H9 (cell line): ENCODE measurements at regions not wholly inside any gene's neighbourhood (a gene's known extent, or its start where the extent isn't known, plus 50 kb on each side); places are given as distances from the start of the nearest gene placed in this dataset.

Experiments used
- DNase-seq: peaks from one replicate; pipeline ENCODE4 v3.0.0-alpha.2; 2017
- H2AFZ ChIP-seq: one replicate; pipeline ENCODE4 v1.6.1; 2013; ENCODE audit warnings: mild to moderate bottlenecking, low read length, control low read depth, moderate library complexity
- H2AK5ac ChIP-seq: 2 replicates; pipeline ENCODE4 v1.6.1; 2013; ENCODE audit warnings: low read length, control low read depth, mixed read lengths; ENCODE audit not compliant: insufficient read length
- H2BK120ac ChIP-seq: one replicate; pipeline ENCODE4 v1.6.1; 2013; ENCODE audit warnings: low read depth, mild to moderate bottlenecking, low read length, control low read depth, inconsistent platforms; ENCODE audit not compliant: poor library complexity, severe bottlenecking
- H2BK12ac ChIP-seq: 2 replicates; pipeline ENCODE4 v1.6.1; 2013; ENCODE audit warnings: low read length, control low read depth, mixed read lengths, low read depth; ENCODE audit not compliant: insufficient read length
- H2BK15ac ChIP-seq: 2 replicates; pipeline ENCODE4 v1.6.1; 2013; ENCODE audit warnings: low read depth, low read length, control low read depth
- H2BK20ac ChIP-seq: one replicate; pipeline ENCODE4 v1.6.1; 2013; ENCODE audit warnings: low read depth, mild to moderate bottlenecking, low read length, control low read depth, inconsistent platforms; ENCODE audit not compliant: poor library complexity, severe bottlenecking
- H2BK5ac ChIP-seq: 2 replicates; pipeline ENCODE4 v1.6.1; 2013; ENCODE audit warnings: low read length, control low read depth, mixed read lengths; ENCODE audit not compliant: insufficient read length
- H3K14ac ChIP-seq: 2 replicates; pipeline ENCODE4 v1.6.1; 2013; ENCODE audit warnings: low read length, control low read depth; ENCODE audit not compliant: insufficient read depth
- H3K18ac ChIP-seq: 2 replicates; pipeline ENCODE4 v1.6.1; 2013; ENCODE audit warnings: low read depth, mild to moderate bottlenecking, mixed read lengths, low read length, control low read depth; ENCODE audit not compliant: insufficient read length
- H3K23ac ChIP-seq: 2 replicates; pipeline ENCODE4 v1.6.1; 2013; ENCODE audit warnings: low read length, control low read depth, mixed read lengths, low read depth; ENCODE audit not compliant: insufficient read length
- H3K23me2 ChIP-seq: 2 replicates; pipeline ENCODE4 v1.6.1; 2013; ENCODE audit warnings: low read depth, mild to moderate bottlenecking, mixed read lengths, low read length, control low read depth; ENCODE audit not compliant: insufficient read length, poor library complexity, severe bottlenecking
- H3K27ac ChIP-seq: 2 replicates; pipeline ENCODE4 v1.5.1; 2013; ENCODE audit warnings: low read length, control low read depth, mixed read lengths, low read depth; ENCODE audit not compliant: insufficient read length
- H3K27me3 ChIP-seq: 2 replicates; pipeline ENCODE4 v1.6.1; 2013; ENCODE audit warnings: low read length, control low read depth, inconsistent platforms; ENCODE audit not compliant: insufficient read depth
- H3K4ac ChIP-seq: 2 replicates; pipeline ENCODE4 v1.6.1; 2013; ENCODE audit warnings: low read depth, mild to moderate bottlenecking, control low read depth, inconsistent platforms, low read length, moderate library complexity
- H3K4me1 ChIP-seq: 2 replicates; pipeline ENCODE4 v1.6.1; 2013; ENCODE audit warnings: low read length, control low read depth, inconsistent platforms; ENCODE audit not compliant: insufficient read depth
- H3K4me2 ChIP-seq: 2 replicates; pipeline ENCODE4 v1.6.1; 2013; ENCODE audit warnings: low read length, control low read depth, mixed read lengths; ENCODE audit not compliant: insufficient read length, insufficient read depth
- H3K56ac ChIP-seq: 2 replicates; pipeline ENCODE4 v1.6.1; 2013; ENCODE audit warnings: low read depth, mild to moderate bottlenecking, mixed read lengths, low read length, control low read depth; ENCODE audit not compliant: insufficient read length
- H3K79me1 ChIP-seq: 2 replicates; pipeline ENCODE4 v1.6.1; 2013; ENCODE audit warnings: low read depth, mild to moderate bottlenecking, moderate library complexity, low read length, control low read depth, inconsistent platforms; ENCODE audit not compliant: insufficient read depth, poor library complexity, severe bottlenecking
- H3K79me2 ChIP-seq: 2 replicates; pipeline ENCODE4 v1.6.1; 2013; ENCODE audit warnings: low read length, control low read depth, inconsistent platforms; ENCODE audit not compliant: insufficient read depth
- H3K9ac ChIP-seq: 2 replicates; pipeline ENCODE4 v1.6.1; 2013; ENCODE audit warnings: low read length, control low read depth, mixed read lengths; ENCODE audit not compliant: insufficient read length; ENCODE audit errors: extremely low read depth
- H3K9me3 ChIP-seq: one replicate; pipeline ENCODE4 v1.6.1; 2013; ENCODE audit warnings: low read depth, low read length, inconsistent platforms; ENCODE audit not compliant: control insufficient read depth
- H3T11ph ChIP-seq: one replicate; pipeline ENCODE4 v1.6.1; 2013; ENCODE audit warnings: mild to moderate bottlenecking, low read length, control low read depth, inconsistent platforms
- H4K20me1 ChIP-seq: one replicate; pipeline ENCODE4 v1.6.1; 2013; ENCODE audit not compliant: control insufficient read depth, insufficient read length, insufficient read depth
- H4K5ac ChIP-seq: 2 replicates; pipeline ENCODE4 v1.6.1; 2013; ENCODE audit warnings: low read depth, mild to moderate bottlenecking, mixed read lengths, low read length, control low read depth; ENCODE audit not compliant: insufficient read length
- H4K8ac ChIP-seq: replicated peaks from 2 replicates; pipeline ENCODE4 v1.6.1; 2013; ENCODE audit warnings: low read length, control low read depth, mixed read lengths, low read depth; ENCODE audit not compliant: insufficient read length
- H4K91ac ChIP-seq: 2 replicates; pipeline ENCODE4 v1.6.1; 2013; ENCODE audit warnings: low read depth, mild to moderate bottlenecking, moderate library complexity, mixed read lengths, low read length, control low read depth; ENCODE audit not compliant: insufficient read length
- H3K27ac Mint-ChIP-seq, 3 experiments: 2 replicates in 2 of 3; 3 replicates in 1 of 3; pipeline ENCODE4 v1.8.0; 2020 to 2021; ENCODE audit warnings: mixed read lengths in 3 of 3, mild to moderate bottlenecking in 1 of 3, moderate library complexity in 1 of 3
- H3K27me3 Mint-ChIP-seq: 2 replicates; pipeline ENCODE4 v1.8.0; 2021; ENCODE audit warnings: low read depth, mild to moderate bottlenecking, moderate library complexity, mixed read lengths
- H3K36me3 Mint-ChIP-seq, 3 experiments: 2 replicates in 2 of 3; 3 replicates in 1 of 3; pipeline ENCODE4 v1.8.0; 2020 to 2021; ENCODE audit warnings: low read depth in 3 of 3, mixed read lengths in 3 of 3; ENCODE audit not compliant: insufficient read depth in 1 of 3
- H3K4me1 Mint-ChIP-seq, 2 experiments: 2 replicates each; pipeline ENCODE4 v1.8.0; 2020; ENCODE audit warnings: mixed read lengths in 2 of 2
- H3K4me3 Mint-ChIP-seq, 2 experiments: 2 replicates in 1 of 2; 3 replicates in 1 of 2; pipeline ENCODE4 v1.8.0; 2020 to 2021; ENCODE audit warnings: mild to moderate bottlenecking in 2 of 2, mixed read lengths in 2 of 2, moderate library complexity in 1 of 2
- H3K9me3 Mint-ChIP-seq, 2 experiments: 2 replicates in 1 of 2; 3 replicates in 1 of 2; pipeline ENCODE4 v1.8.0; 2020; ENCODE audit warnings: mild to moderate bottlenecking in 2 of 2, mixed read lengths in 2 of 2, moderate library complexity in 1 of 2
- CTCF ChIP-seq: fragments of 200-600 bp; sonication (generic); conservative IDR thresholded peaks from 3 replicates; pipeline ENCODE4 v1.8.0; 2021; ENCODE audit warnings: antibody characterized with exemption, mild to moderate bottlenecking
- WGBS: extraction: QIAGEN DNeasy Blood & Tissue Kit; methylation state at CpG from one replicate; pipeline ENCODE4 v1.1.7; 2013; ENCODE audit warnings: missing lambda C conversion rate, low lambda C conversion rate, mixed read lengths; ENCODE audit not compliant: insufficient read length; ENCODE audit errors: extremely low coverage; 5-methylcytosine and 5-hydroxymethylcytosine counted together

GRCh38 chr2:9750224-9751215 is 92.8 kb upstream of the TAF1B start:
- peaks cover 13% of the 10 kb centered on the region for H3K27me3 Mint-ChIP-seq
- Histone ChIP-seq H2BK15ac (no peak overlapping the region), H2BK120ac (no peak overlapping the region), H3K79me2 (no peaks in the 10 kb centered on the region), H4K5ac (no peak overlapping the region), H2BK5ac (no peak overlapping the region), H3K18ac (no peak overlapping the region), H3K9ac (no peak overlapping the region), H4K91ac (no peak overlapping the region), H2AFZ (no peak overlapping the region), H4K8ac (no peak overlapping the region), H3K23me2 (no peaks in the 10 kb centered on the region), H2BK12ac (no peak overlapping the region), H4K20me1 (no peaks in the 10 kb centered on the region), H3K4me1 (peaks cover 3% of the 10 kb centered on the region; the same call in 1 of the 2 replicates), H3K56ac (no peak overlapping the region), H3K27ac (no peak overlapping the region), H3K14ac (no peak overlapping the region), H2AK5ac (no peak overlapping the region), H3K23ac (no peak overlapping the region), H3K4me2 (no peak overlapping the region), H3K9me3 (no peaks in the 10 kb centered on the region), H3T11ph (no peak overlapping the region), H2BK20ac (no peak overlapping the region), H3K27me3 (no peaks in the 10 kb centered on the region), H3K4ac (no peak overlapping the region), H3K79me1 (no peaks in the 10 kb centered on the region)
- WGBS = no CpG with 5 or more reads among the region's 9 CpGs
- no peak overlapping the region for H3K27ac Mint-ChIP-seq
- no peak for DNase-seq
- no peak for TF ChIP-seq CTCF
- H3K9me3 Mint-ChIP-seq = no peaks in the 10 kb centered on the region; a peak in 1 of 5 replicates
- no peaks in the 10 kb centered on the region; a peak in 2 of 7 replicates for H3K36me3 Mint-ChIP-seq
- peaks cover 23 to 37% of the 10 kb centered on the region in 2 experiments for H3K4me1 Mint-ChIP-seq
- no peak overlapping the region for H3K4me3 Mint-ChIP-seq
